Activated CD4-positive, alpha-beta T cell treated with anti-CD3 and anti-CD28 coated beads, Interleukin-2, amount 10 ng/mL, durations not matched to agents 24 days and 14 days (primary cell): ENCODE measurements at regions not wholly inside any gene's neighbourhood (a gene's known extent, or its start where the extent isn't known, plus 50 kb on each side); places are given as distances from the start of the nearest gene placed in this dataset.

Experiments
- DNase-seq: peaks from one replicate; pipeline ENCODE4 v3.0.0; 2022
- H3K27ac Mint-ChIP-seq: one replicate; pipeline ENCODE4 v1.8.0; 2022; ENCODE audit warnings: mild to moderate bottlenecking, mixed read lengths
- H3K27me3 Mint-ChIP-seq: one replicate; pipeline ENCODE4 v1.8.0; 2022; ENCODE audit warnings: mixed read lengths
- H3K36me3 Mint-ChIP-seq: one replicate; pipeline ENCODE4 v1.8.0; 2022; ENCODE audit warnings: low read depth, mild to moderate bottlenecking, mixed read lengths
- H3K4me1 Mint-ChIP-seq: one replicate; pipeline ENCODE4 v1.8.0; 2021; ENCODE audit warnings: mixed read lengths
- H3K4me3 Mint-ChIP-seq: one replicate; pipeline ENCODE4 v1.8.0; 2022; ENCODE audit warnings: mild to moderate bottlenecking, moderate library complexity, mixed read lengths
- H3K9me3 Mint-ChIP-seq: one replicate; pipeline ENCODE4 v1.8.0; 2021; ENCODE audit warnings: mixed read lengths
- intact Hi-C: fragments of 100-400 bp; cut with micrococcal nuclease; formaldehyde crosslinking; loops from one replicate; pipeline ENCODE4 v1.15.1; 2023

DNA sequence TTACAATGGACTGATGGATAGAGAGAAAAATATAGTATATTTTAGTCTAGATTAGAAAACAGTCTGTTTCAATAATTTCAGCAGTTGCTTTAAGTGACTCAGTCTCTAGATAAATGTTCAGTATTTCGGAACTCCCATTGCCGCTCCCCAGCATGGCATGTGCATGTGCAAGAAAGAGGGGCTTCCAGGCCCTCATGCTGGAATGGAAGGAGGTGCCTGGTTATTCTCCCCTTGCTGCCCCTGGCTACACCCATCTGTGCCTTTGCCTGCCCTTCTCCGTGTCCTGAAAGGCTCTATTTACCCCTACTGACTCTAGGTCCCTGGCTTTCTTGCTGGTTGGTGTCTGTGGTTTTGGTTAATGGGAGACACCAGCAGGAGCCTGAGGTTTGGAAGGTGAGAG, 115.7 kb upstream of the IFNGR1 start:
- Mint-ChIP-seq H3K36me3 (no peaks in the 10 kb centered on the region), H3K27me3 (peaks cover 57% of the 10 kb centered on the region), H3K9me3 (no peaks in the 10 kb centered on the region), H3K4me1 (no peaks in the 10 kb centered on the region), H3K4me3 (no peak overlapping the region), H3K27ac (no peak overlapping the region)
- intact Hi-C loops, result no loop called here
- DNase-seq, result no peak

DNA sequence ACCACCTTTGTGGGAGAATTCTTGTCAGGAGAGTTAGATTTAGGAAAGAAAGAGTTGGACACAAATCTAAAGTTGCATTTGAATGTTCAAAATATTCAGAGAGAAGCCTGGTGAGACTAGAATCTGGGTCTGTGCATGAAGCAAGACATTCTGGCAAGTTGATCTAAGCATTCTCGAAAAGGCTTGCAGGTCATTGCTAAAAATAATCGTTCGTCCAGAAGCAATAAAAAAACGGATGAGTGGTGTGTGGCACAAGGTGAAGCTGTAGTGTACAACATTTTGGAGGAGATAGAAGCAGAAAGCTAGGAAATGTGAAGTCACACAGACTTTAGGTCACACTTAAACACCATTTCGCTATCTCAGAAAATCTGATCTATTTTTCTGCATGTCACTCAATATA, 114.9 kb upstream of the IFNGR1 start:
- no peak overlapping the region for H3K4me3 Mint-ChIP-seq
- no peaks in the 10 kb centered on the region for H3K4me1 Mint-ChIP-seq
- H3K27ac Mint-ChIP-seq, result no peak overlapping the region
- peaks cover 57% of the 10 kb centered on the region for H3K27me3 Mint-ChIP-seq
- no peaks in the 10 kb centered on the region for H3K9me3 Mint-ChIP-seq
- intact Hi-C loops, result no loop called here
- H3K36me3 Mint-ChIP-seq, result no peaks in the 10 kb centered on the region
- no peak for DNase-seq

DNA sequence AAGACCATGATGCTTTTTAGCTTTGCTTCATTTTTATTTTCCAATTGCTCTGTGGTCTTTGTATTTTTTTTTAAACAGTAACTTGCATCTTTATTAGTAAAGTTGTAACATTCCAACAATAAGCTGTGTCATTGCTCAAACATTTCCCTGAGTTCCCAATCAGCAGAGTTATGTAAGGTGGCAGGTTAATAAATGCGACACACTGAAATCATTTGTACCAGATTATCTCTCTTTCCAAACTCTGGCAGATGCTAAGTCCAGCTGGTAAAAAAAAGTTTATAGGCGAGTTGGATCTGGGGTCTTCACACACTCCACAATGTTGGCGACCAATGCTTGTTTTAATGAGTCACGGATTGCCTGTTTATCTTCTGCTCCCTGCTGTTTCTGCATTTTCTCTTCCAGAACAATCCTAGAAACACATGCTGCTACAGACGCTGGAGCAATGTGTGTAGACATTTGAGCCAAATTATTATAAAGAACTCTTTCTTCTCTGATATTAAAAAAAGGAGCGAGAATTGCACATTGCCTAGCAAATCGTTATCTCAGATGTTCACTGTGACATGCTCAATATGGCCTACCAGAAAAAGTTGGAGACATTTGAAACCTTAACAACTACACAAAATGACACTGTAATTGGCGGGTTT, 113.6 kb upstream of the IFNGR1 start:
- Mint-ChIP-seq H3K4me3 (no peak overlapping the region), H3K36me3 (no peaks in the 10 kb centered on the region), H3K27me3 (peaks cover 51% of the 10 kb centered on the region), H3K27ac (no peak overlapping the region), H3K9me3 (no peaks in the 10 kb centered on the region), H3K4me1 (no peaks in the 10 kb centered on the region)
- intact Hi-C loops, result no loop called here
- DNase-seq, result no peak

DNA sequence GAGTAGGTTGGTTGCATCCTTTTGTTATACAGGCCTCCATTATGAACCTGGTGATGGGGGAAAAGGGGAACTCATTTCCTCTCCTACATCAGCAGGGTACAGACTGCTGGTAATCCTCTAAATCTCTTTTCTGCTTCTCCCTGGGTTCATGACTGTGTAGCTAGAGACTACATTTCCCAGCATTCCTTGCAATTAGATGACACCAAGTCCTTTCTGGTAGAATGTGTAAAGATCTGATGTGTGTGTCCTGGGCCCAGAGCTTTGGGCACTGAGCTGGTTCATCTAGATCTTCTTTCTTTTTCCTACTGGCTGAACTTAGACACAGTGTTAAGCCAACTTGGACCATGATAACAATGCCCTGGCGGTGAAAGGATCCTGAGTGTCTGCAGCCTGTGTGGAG, 104.7 kb upstream of the IFNGR1 start:
- H3K9me3 Mint-ChIP-seq, result peaks cover 4% of the 10 kb centered on the region
- H3K36me3 Mint-ChIP-seq, result no peaks in the 10 kb centered on the region
- no peak overlapping the region for H3K27ac Mint-ChIP-seq
- H3K27me3 Mint-ChIP-seq, result peaks cover 11% of the 10 kb centered on the region
- intact Hi-C loops, result no loop called here
- DNase-seq, result no peak
- H3K4me1 Mint-ChIP-seq, result peaks cover 4% of the 10 kb centered on the region
- H3K4me3 Mint-ChIP-seq, result no peak overlapping the region

DNA sequence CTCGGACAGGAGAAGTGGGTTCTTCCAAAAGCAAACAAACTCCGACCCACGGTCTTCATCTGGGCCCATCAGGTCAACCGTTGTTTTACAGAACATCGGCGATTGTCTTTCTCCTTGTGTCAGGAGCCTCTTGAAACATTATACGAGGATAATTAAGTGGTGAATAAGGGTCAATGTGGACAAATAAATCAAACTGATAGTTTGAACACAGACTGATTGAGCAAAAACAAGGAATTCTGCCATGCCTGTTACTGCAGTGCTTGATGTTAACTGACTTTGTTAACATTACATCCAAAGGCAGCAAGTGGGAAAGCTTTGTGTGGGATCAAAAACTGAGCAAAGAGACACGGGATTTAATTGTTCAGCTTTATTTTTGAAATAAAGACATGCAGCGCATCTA, 101.1 kb upstream of the IFNGR1 start:
- Mint-ChIP-seq H3K36me3 (no peaks in the 10 kb centered on the region), H3K27ac (no peak overlapping the region), H3K27me3 (peaks cover 21% of the 10 kb centered on the region), H3K4me3 (no peak overlapping the region), H3K4me1 (no peaks in the 10 kb centered on the region), H3K9me3 (peaks cover 4% of the 10 kb centered on the region)
- intact Hi-C loops, result no loop called here
- DNase-seq, result no peak

DNA sequence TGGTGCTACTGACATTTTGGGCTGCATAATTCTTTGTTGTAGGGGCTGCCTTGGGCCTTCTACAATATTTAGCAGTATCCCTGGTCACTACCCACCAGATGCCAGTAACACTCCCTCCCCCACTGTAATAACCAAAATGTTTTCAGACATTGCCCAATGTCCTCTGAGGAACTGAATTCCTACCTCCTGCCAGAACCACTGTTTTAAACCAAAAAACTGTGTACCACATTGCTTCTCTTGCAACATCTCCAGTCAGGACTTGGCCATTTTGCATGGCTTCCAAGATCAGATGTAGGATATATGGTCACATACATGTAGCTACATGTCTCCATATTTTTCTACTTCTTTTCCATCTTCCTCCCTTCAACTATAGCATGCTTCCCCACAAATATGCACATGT, 97.4 kb upstream of the IFNGR1 start:
- no peak for DNase-seq
- no peak overlapping the region for H3K27ac Mint-ChIP-seq
- H3K27me3 Mint-ChIP-seq, result peaks cover 23% of the 10 kb centered on the region
- no peak overlapping the region for H3K4me3 Mint-ChIP-seq
- no peaks in the 10 kb centered on the region for H3K9me3 Mint-ChIP-seq
- no peaks in the 10 kb centered on the region for H3K36me3 Mint-ChIP-seq
- H3K4me1 Mint-ChIP-seq, result peaks cover 2% of the 10 kb centered on the region
- intact Hi-C loops, result no loop called here

DNA sequence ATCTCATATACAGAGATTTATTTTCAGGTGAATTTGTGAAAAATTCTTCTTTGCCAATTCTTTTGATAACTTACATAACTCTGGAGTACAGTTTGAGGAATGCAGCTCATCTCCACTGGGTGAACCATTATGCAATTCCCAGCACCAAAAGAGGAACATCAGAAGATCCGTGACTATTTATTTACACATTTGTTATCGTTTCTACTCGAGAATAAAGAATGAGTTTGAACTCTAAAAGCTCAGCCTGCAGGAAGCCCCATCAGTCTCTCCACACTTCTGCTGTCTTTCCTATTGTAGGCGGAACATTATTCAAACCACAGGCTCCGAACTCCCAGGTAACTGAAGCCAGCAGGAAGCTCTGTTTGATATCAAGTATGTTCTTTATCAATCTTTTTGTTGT, 95.9 kb upstream of the IFNGR1 start:
- no peak for DNase-seq
- no peaks in the 10 kb centered on the region for H3K9me3 Mint-ChIP-seq
- H3K4me3 Mint-ChIP-seq, result no peak overlapping the region
- peaks cover 21% of the 10 kb centered on the region for H3K27me3 Mint-ChIP-seq
- no peak overlapping the region for H3K27ac Mint-ChIP-seq
- H3K4me1 Mint-ChIP-seq, result peaks cover 2% of the 10 kb centered on the region
- H3K36me3 Mint-ChIP-seq, result no peaks in the 10 kb centered on the region
- intact Hi-C loops, result loop anchor here (1.0 kb wide), 1 partner anchor 347 kb away; no protein-coding TSS in a partner anchor

DNA sequence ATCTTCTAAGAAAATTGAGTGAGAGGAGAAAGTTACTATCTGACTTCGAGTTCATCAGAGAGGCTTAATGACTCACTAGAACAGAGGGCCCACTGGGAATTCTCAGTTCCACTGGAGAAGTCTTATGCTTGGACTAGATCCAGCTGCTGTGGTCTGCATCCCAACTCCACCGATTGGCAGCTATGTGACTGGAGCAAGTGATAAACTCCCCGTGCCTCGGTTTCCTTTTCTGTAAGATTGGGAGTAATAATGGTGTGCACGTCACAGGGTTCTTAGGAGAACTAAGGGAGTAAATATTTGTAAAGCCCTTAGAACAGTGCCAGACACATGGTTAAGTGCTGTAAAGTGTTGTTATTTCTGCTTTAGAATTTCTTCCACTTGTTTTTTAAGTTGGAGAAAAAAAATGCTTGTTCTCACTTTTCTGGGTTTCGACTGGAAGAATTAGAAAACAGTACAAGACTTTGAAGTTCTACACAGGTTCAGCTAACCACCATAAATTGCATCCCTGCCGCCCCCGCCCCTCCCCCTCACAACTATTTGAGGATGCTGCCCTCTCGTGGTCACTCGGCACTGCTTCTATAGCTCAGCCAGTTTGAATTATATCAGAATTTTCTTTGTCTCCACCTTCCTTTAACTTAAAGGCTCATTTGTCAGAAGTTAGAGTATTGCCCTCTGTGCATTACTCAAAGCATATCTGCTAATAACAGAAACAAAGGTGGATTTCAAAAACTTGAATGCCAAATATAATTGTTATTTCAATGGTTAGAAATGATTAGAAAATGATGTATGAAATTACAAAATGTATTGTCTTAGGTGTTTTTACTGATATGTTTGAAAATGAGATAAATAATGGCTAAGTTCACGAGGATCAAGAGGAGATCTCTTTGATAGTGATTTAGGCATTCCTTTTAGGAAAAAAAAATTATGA, 95.0 kb upstream of the IFNGR1 start:
- intact Hi-C loops, result loop anchor here (1.0 to 5.0 kb wide), 4 partner anchors 43 to 238 kb away; no protein-coding TSS in a partner anchor
- H3K4me3 Mint-ChIP-seq, result no peak overlapping the region
- peaks cover 7% of the 10 kb centered on the region for H3K4me1 Mint-ChIP-seq
- H3K9me3 Mint-ChIP-seq, result no peaks in the 10 kb centered on the region
- peaks cover 21% of the 10 kb centered on the region for H3K27me3 Mint-ChIP-seq
- no peaks in the 10 kb centered on the region for H3K36me3 Mint-ChIP-seq
- no peak overlapping the region for H3K27ac Mint-ChIP-seq
- DNase-seq, result peak; percentile 84

DNA sequence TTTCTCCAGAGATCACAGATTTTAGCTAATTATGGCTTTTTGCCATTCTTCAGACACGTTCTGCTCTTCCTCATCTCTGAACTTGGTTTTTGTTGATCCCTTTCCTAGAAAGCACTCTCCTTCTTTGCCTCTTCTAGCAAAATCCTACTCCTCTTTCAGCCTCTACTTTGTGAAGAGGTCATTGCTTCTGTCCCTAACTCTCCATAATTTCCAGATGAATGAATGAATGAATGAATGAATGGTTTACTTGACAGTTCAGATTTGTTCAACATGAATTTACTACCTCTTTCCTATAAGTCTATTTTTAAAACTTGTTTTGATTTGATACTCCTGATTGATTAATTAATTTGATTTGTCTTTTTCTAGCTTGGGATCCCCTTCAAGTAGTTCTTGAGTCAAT, 94.0 kb upstream of the IFNGR1 start:
- Mint-ChIP-seq H3K4me1 (peaks cover 11% of the 10 kb centered on the region), H3K9me3 (no peaks in the 10 kb centered on the region), H3K4me3 (no peak overlapping the region), H3K27me3 (peaks cover 21% of the 10 kb centered on the region), H3K36me3 (no peaks in the 10 kb centered on the region), H3K27ac (no peak overlapping the region)
- intact Hi-C loops, result loop anchor here (5.0 kb wide), 1 partner anchor 171 kb away; no protein-coding TSS in a partner anchor
- DNase-seq, result no peak

DNA sequence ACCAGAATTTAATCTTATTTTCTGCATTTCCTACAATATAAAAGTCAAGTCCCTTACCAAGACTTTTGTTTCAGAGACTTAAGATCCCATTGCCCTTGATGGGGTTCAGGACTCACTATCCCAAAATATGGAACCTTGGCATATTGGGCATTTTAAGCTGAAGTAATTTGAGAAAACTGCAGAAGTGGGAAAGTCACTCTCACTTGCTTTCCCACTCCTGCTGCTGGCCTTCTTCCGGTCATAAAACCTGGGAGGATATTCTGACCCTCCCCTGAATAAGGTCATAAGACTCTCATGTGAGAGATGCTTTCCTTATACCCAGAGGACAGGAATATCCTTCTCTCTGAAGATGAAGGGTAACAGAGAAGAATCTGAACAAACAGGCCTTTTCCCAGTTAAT, 92.8 kb upstream of the IFNGR1 start:
- Mint-ChIP-seq H3K4me3 (no peak overlapping the region), H3K27ac (no peak overlapping the region), H3K4me1 (peaks cover 11% of the 10 kb centered on the region), H3K27me3 (peaks cover 19% of the 10 kb centered on the region), H3K36me3 (no peaks in the 10 kb centered on the region), H3K9me3 (no peaks in the 10 kb centered on the region)
- intact Hi-C loops, result loop anchor here (5.0 kb wide), 1 partner anchor 170 kb away; no protein-coding TSS in a partner anchor
- no peak for DNase-seq

DNA sequence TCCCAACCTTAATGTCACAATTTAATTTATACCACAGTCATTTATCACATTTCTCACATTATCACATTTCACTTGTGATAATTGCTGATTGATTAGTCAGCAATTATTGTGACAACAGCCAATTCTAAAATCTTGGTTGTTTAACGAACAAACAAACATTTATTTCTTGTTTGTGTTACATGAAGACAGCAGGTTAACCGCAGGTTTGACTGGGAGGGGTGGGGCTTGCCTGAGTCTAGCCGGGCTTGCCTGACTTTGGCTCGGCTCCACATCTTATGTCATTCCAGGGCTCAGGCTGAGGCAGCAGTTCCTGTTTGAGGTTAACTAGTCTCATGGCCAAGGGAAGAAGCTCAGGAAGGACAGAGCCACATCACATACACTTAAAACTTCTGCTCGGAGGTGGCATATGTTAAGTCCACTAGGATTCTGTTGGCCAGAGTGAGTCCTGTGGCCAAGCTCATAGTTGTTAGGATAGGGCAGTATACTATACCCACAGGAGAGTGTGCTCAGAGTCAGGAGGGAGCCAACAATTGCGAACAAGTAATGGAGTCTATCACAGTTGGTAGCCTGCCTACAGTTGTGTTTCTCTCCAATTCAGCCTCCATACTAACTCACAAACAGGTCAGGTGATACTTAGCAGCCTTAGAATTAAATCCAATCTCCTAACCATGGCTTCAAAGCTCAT, 90.0 kb upstream of the IFNGR1 start:
- Mint-ChIP-seq H3K4me1 (peaks cover 11% of the 10 kb centered on the region), H3K36me3 (no peaks in the 10 kb centered on the region), H3K9me3 (no peaks in the 10 kb centered on the region), H3K27ac (no peak overlapping the region), H3K27me3 (peaks cover 10% of the 10 kb centered on the region), H3K4me3 (no peak overlapping the region)
- DNase-seq, result peak; percentile 62
- intact Hi-C loops, result no loop called here

DNA sequence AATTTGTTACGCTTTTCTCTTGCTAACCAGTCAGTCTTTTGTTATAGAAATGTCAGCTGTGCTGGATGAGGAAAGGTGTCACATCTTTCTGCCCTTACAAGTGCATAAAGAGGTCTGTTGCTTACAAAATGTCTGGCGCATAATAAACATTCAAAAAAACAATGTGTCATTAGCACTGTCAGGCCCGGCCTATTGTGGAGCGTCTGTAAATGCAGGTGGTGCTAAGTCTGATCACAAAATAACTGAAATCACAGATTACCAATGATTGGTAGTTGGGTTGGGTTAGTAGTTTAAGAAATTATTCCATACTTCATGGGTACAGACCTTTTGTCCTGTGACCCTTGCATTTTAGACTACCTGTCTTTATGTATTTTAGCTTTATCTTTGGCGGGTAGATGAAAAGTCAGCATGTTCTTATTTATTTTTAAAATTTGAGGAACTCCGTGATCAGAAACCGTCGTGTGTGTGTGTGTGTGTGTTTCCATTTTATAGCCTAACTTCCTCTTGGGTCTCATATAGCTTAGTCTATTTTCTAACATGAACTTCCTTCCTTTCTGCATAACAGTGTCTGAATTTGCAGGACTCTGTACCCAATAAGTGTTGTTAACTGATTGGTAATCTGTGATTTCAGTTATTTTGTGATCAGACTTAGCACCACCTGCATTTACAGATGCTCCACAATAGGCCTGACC, 88.1 kb upstream of the IFNGR1 start:
- peaks cover 13% of the 10 kb centered on the region for H3K27me3 Mint-ChIP-seq
- H3K27ac Mint-ChIP-seq, result no peak overlapping the region
- no peak overlapping the region for H3K4me3 Mint-ChIP-seq
- DNase-seq, result no peak
- H3K36me3 Mint-ChIP-seq, result no peaks in the 10 kb centered on the region
- peaks cover 9% of the 10 kb centered on the region for H3K4me1 Mint-ChIP-seq
- intact Hi-C loops, result no loop called here
- peaks cover 5% of the 10 kb centered on the region for H3K9me3 Mint-ChIP-seq

DNA sequence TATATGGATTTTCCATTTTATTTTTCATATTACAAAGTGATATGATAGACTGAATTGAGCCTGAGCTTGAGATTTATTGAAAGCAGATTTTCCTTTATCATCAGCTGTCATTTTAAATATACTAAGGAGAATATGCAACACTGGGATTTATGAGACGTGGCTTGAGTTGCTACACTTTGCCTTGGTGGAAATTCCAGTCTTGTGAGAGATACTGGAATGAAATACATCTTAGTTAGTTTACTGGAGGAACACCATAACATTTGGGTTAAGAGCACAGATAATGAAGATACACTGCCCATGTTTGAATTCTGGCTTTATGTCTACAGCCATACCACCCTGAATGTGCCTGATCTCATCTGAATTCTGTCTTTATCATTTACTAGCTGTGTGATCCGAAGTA, 86.5 kb upstream of the IFNGR1 start:
- Mint-ChIP-seq H3K27ac (no peak overlapping the region), H3K4me3 (no peak overlapping the region), H3K4me1 (peaks cover 9% of the 10 kb centered on the region), H3K36me3 (no peaks in the 10 kb centered on the region), H3K9me3 (peaks cover 5% of the 10 kb centered on the region), H3K27me3 (peaks cover 10% of the 10 kb centered on the region)
- intact Hi-C loops, result no loop called here
- no peak for DNase-seq
